HL-60/S4 (cell line): ENCODE measurements at regions not wholly inside any gene's neighbourhood (a gene's known extent, or its start where the extent isn't known, plus 50 kb on each side); places are given as distances from the start of the nearest gene placed in this dataset.

ENCODE experiments used
- in situ Hi-C: fragments of 300-500 bp; cut with MboI; formaldehyde crosslinking; loops from 2 replicates; pipeline ENCODE4 v1.14.3; 2022; ENCODE audit warnings: low sequenced_read_pairs

GRCh38 chr5:175116466-175117048 is 327.4 kb downstream of the DRD1 start:
- in situ Hi-C loops, result no loop called here

DNA sequence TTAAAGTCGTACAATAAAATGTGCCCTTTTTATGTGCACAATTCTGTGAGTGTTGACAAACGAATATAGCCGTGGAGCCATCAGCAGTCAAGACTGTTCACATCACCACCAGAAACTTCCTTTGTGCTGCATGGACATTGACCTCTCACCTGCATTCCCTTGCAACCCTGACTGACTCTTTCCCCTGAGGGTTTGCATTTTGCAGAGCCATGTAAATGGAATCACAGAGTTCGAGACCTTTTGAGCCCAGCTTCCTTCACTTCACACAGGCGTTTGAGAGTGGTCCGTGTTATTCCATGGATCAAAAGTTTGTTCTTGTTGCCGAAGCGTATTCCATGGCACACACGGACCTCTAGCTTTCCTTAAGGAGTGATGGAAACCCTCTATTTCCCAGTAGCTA is 328.2 kb downstream of the DRD1 start:
- in situ Hi-C loops, result no loop called here

DNA sequence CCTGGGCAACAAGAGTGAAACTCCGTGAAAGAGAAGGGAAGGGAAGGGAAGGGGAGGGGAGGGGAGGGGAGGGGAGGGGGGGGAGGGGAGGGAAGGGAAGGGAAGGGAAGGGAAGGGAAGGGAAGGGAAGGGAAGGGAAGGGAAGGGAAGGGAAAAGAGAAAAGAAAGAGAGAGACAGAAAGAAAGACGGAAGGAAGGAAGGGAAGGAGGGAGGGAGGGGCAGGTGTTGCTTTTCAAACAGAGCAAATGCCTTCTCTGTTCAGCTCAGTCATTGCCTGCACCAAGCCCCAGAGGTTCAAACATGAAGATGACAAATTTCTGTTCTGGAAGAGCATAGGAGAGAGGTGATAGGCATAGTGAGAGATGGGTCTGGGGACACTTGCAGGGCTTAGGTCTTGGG is 330.0 kb downstream of the DRD1 start:
- in situ Hi-C loops, result no loop called here

- in situ Hi-C loops, result no loop called here
Observed at GRCh38 chr5:175109058-175109755, 334.8 kb downstream of the DRD1 start.

DNA sequence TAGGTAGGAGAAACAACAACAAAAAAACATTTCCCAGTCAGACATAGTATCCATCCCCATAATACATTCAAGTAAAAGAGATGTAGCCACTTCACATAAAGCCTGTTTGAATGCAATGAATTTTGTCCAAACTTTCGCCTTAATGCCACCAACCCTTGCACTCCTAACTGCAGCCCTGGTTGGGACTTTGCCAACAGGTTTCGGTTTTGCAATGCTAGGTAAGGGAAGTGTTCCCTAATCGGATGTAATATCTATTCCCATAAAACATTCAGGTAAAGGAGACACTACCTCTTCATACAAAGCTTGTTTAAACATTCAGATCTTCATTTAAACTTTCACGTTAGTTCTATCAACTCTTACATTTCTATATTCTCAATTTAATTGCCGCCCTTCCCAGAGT is 336.1 kb downstream of the DRD1 start:
- in situ Hi-C loops, result no loop called here

- in situ Hi-C loops, result no loop called here
Observed at GRCh38 chr5:175107028-175107588, 336.9 kb downstream of the DRD1 start.

GRCh38 chr5:175104677-175105076 is 339.3 kb downstream of the DRD1 start:
- in situ Hi-C loops, result no loop called here

DNA sequence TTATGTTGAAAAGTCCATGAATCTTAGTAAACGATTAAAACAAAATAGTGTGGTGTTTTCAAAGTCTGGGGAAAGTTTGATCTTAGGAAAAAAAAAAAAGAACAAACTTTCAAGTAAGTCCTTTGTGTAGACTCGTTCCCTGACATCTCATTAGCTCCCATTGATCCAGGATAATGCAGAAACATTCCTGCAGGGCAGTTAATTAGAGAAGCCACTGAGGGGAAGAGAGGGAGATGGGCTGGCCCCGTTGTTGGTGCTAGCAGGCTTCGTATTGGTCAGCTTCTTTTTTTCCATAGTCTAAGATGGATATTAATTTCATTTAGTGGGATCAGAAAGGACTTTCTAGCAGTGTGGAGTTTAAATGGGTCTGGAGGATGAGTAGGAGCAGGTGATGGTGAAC is 340.2 kb downstream of the DRD1 start:
- in situ Hi-C loops, result no loop called here

DNA sequence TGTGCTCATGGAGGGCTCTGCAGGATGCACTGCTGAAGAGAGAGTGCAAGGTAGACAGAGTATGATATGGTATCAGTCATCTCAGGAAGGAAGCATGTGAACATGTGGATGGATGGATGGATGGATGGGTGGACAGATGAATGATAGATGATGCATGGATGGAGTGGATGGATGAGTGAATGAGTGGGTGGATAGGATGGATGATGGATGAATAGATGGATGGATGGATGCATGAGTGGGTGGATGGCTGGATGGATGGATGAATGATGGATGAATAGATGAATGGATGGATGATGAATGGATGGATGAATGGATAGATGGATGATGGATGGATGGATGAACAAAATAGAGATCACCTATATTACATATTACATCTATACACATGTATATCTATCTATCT is 341.3 kb downstream of the DRD1 start:
- in situ Hi-C loops, result no loop called here

DNA sequence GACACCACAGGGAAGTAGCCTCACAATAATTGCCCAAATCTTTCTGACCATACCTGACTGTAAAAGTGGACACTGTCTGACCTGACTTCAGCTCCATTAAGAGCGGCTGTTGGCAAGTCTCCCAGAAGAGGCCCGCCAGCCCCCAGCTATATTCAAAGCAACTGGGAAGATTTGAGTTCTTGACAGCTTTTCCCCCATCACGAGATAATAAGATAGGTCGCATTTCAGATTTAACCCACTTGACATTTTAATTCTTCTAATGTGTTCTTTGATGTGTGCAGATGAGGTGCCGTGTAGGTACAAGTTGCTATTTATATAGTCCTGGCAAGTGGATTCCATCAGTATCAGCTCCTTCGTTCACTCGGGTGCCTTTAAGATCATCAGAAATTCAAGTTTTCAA is 345.7 kb downstream of the DRD1 start:
- in situ Hi-C loops, result no loop called here

GRCh38 chr5:175096469-175097165 is 347.4 kb downstream of the DRD1 start:
- in situ Hi-C loops, result no loop called here

DNA sequence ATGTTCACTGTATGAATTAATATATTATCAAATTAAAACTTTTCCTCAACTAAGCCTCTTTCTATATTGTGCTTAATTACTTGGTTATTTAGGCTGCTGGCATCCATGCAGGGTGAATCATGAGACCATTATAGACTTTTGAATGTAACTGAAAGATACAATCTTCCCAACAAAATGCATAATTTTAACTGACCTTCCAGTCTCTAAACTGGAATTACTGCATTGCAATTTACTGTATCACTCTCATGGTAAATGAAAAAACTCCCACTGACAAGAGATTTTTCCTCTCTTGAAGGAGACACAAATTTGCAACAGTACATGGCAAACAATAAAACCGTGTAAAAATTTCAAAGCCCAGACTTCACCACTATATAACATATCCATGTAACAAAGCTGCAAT is 349.5 kb downstream of the DRD1 start:
- in situ Hi-C loops, result no loop called here

GRCh38 chr5:175092691-175093090 is 351.3 kb downstream of the DRD1 start:
- in situ Hi-C loops, result no loop called here

- in situ Hi-C loops, result no loop called here
Observed at GRCh38 chr5:175088963-175089362, 355.0 kb downstream of the DRD1 start.

GRCh38 chr5:175082866-175083590 is 358.6 kb downstream of the MSX2 start:
- in situ Hi-C loops, result no loop called here

- in situ Hi-C loops, result no loop called here
Observed at GRCh38 chr5:175082346-175082745, 358.0 kb downstream of the MSX2 start.

DNA sequence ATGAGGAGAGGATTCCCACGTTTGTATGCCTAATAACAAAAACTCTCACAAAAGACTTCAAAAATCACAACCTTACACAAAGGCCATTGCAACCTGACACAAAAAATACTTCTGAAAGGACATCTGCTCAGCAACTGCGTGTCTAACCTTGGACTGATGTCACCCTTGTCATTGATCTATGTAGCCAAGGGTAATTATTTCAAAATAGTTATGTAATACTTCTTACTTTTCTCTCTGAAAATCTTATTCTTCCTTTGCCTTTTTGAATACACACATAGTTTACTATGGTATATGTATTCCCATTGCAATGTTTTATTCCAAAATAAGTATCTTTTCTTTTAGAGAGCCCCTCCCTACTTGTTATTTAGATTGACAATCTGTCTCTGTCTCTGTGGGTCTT is 355.3 kb downstream of the MSX2 start:
- in situ Hi-C loops, result no loop called here

GRCh38 chr5:175070283-175070682 is 345.9 kb downstream of the MSX2 start:
- in situ Hi-C loops, result no loop called here

GRCh38 chr5:175060257-175060656 is 335.9 kb downstream of the MSX2 start:
- in situ Hi-C loops, result no loop called here

DNA sequence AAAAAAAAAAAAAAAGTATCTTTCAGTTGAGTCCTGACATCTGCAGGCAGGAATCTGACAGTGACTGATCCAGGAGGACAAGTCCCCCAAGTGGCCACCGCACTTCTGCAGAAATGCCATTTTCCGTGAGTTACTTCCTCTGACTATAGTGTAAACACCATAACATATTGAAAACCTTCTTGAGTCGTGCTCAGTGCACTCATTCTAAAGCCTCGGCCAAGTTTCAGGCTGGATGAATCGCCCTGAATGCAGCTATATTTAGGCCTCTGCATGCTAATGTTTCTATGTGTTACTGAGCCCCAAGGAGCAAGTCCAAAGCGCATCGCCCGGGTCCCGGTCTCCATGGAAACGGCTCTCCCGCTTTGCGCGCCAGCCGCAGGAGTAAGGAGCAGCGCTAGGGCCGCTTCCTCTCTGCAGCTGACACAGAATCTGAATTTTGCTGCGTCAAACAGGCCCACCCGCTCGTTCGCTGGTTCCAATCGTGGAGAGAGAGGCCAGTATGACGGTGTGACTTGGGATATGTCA is 335.4 kb downstream of the MSX2 start:
- in situ Hi-C loops, result no loop called here

- in situ Hi-C loops, result no loop called here
Observed at GRCh38 chr5:175056831-175057230, 332.4 kb downstream of the MSX2 start.
